ENCODE measurements at regions not wholly inside any gene's neighbourhood (a gene's known extent, or its start where the extent isn't known, plus 50 kb on each side); places are given as distances from the start of the nearest gene placed in this dataset.
"Not testable (repeated sequence)": the region's sequence is repeated elsewhere in the genome, so short reads cannot be mapped to it uniquely, and the experiment has no call there.

- no peak for DNase-seq
Measured at GRCh38 chr6:15827496-15828255, 164.8 kb upstream of the DTNBP1 start.

DNA sequence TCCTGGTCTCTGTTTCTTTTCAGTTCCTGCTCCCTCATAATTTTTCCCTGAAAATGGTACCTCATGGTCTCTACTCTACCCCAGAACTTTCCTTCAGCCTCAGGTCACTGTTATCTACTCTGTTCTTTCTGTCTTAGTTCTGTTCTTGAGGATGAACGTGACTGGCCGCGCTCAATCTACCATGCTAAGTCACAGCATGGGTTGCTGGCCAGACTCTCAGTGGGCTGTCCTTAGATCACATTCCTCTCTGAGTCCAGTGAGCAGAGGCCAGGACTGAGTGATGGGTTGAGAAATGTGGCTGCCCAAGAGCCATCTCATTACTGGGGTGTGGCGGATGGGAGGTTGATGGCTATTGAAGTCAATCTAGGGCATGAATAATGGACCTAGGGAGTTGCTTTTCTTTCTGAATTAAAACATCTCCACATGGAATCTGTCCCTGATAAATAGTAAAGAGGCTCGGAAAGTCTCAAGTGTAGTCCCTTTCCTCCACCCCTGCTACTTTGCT is 164.0 kb upstream of the DTNBP1 start:
- DNase-seq, result no peak

DNA sequence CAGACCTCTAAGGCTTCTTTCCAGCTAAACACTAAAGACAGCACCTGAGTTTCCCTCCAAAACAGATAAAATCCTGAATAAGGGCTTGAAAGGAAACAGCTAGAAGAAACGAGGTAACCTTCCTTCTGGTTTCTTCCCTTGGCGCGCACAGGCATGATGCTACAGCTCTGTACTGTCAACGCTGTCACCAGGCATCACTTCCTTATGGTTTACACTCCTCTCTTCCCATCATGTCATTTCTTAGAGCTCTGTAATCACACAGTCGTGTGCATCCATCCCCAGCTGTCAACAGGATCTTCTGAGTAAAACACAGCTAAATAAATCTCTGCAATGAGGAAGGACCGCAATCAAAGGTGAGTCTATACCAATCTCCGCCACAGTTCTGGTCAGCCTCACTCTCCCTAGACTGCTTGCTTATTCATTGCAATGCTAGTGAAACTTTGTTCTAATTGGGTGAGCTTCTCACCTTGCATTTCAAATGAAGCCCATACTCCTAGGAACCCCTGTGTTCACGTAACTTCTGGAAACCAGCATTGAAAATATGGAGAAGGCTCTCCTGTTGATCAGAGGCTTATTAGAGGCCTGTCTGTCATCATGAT is 162.6 kb upstream of the DTNBP1 start:
- no peak for DNase-seq

GRCh38 chr6:15824811-15825210 is 162.0 kb upstream of the DTNBP1 start:
- DNase-seq, result no peak

GRCh38 chr6:15823838-15824414 is 161.1 kb upstream of the DTNBP1 start:
- no peak for DNase-seq

GRCh38 chr6:15822835-15823234 is 160.0 kb upstream of the DTNBP1 start:
- no peak for DNase-seq

- no peak for DNase-seq
Measured at GRCh38 chr6:15819841-15820240, 157.0 kb upstream of the DTNBP1 start.

- DNase-seq, result no peak
Measured at GRCh38 chr6:15819226-15819625, 156.4 kb upstream of the DTNBP1 start.

- DNase-seq, result no peak
Measured at GRCh38 chr6:15818491-15818890, 155.7 kb upstream of the DTNBP1 start.

DNA sequence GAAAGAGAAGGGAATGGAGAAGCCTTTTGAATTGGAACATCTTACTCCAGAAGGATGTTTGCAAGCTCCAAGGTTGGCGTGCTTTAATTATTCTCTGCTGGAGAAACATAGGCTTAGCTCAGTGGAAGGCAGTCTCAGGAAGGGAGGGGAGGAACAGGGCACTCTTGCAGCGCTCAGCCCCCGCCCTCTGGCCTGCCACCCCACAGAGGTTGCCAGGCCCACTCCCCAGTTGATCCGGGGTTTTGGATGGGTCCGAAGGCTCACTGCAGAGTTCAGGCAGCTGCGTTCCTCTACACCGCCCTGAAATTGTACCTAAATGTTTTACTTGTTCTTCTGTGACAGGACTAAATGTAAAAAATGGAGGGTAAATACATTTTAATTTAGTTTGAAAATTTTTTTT is 155.2 kb upstream of the DTNBP1 start:
- no peak for DNase-seq

DNA sequence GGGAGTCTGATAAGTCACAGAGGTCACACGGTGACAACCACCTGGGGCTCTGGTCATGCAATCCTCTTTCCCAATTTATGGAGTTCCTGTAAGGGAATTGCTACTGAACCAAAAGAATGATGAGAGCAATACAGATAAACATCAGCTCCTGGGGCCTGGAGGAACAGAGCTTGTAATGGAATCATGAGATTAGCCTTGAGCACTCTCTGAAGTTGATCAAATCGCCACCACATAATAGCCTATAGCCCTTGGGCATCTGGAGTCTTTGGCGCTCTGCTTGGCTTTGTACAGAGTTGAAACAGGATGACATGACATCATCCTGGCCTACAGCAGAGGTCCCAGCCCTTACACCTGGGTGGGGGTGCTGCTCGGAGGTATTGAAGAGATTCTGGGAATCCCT is 154.3 kb upstream of the DTNBP1 start:
- no peak for DNase-seq

- no peak for DNase-seq
Measured at GRCh38 chr6:15816661-15817060, 153.8 kb upstream of the DTNBP1 start.

DNA sequence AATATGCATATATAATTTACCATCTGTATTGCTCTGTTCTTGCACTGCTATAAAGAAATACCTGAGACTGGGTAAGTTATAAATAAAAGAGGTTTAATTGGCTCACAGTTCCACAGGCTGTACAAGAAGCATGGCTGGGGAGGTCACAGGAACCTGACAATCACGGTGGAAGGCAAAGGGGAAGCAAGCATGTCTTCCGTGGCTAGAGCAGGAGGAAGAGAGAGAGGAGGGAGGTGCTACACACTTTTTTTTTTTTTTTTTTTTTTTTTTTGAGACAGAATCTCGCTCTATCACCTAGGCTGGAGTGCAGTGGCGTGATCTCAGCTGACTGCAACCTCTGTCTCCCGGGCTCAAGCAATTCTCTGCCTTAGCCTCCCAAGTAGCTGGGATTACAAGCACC is 150.9 kb upstream of the DTNBP1 start:
- not testable (repeated sequence) for DNase-seq

- DNase-seq, result no peak
Measured at GRCh38 chr6:15811107-15811506, 148.3 kb upstream of the DTNBP1 start.

DNA sequence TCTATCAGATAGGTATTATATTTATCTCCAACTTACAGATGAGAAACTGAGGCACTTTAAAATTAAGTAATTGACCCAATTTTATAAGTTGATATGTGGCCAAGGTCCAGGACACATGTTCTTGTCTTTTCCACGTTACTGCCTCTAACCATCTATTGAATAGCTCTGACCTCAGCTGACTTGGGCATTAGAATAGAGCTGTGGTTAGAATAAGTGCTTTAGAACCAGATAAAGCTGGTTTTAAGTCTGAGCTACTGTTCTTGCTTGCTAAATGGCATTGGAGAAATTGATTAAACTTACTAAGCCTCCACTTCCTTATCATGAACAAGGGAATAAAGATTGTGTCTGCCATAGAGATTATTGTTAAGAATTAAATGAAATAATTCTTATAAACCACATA is 147.8 kb upstream of the DTNBP1 start:
- no peak for DNase-seq

- no peak for DNase-seq
Measured at GRCh38 chr6:15809367-15809766, 146.5 kb upstream of the DTNBP1 start.

GRCh38 chr6:15804164-15805154 is 141.6 kb upstream of the DTNBP1 start:
- no peak for DNase-seq

GRCh38 chr6:15802466-15802865 is 139.6 kb upstream of the DTNBP1 start:
- no peak for DNase-seq

GRCh38 chr6:15801912-15802311 is 139.1 kb upstream of the DTNBP1 start:
- DNase-seq, result no peak

GRCh38 chr6:15800841-15801617 is 138.2 kb upstream of the DTNBP1 start:
- no peak for DNase-seq

GRCh38 chr6:15798533-15799255 is 135.9 kb upstream of the DTNBP1 start:
- DNase-seq, result no peak
